CD14-positive monocyte (primary cell): ENCODE measurements at regions not wholly inside any gene's neighbourhood (a gene's known extent, or its start where the extent isn't known, plus 50 kb on each side); places are given as distances from the start of the nearest gene placed in this dataset.

Experiments used
- DNase-seq, 3 donors: peaks; one replicate each; pipeline ENCODE4 v3.0.0-alpha.2; 2011 to 2022
- H2AFZ ChIP-seq: 2 replicates; pipeline ENCODE4 v1.6.0; 2012; ENCODE audit warnings: mild to moderate bottlenecking, low read depth, low read length, inconsistent platforms; ENCODE audit not compliant: insufficient read depth, poor library complexity, severe bottlenecking
- H3K27ac ChIP-seq, 2 donors: 1 replicate in 1 of 2; 2 replicates in 1 of 2; pipeline ENCODE4 v1.5.1; 2012 to 2013; ENCODE audit warnings: low read length in 2 of 2, control low read depth in 1 of 2, inconsistent platforms in 1 of 2, low read depth in 1 of 2, mild to moderate bottlenecking in 1 of 2
- H3K27me3 ChIP-seq, 2 donors: one replicate each; pipeline versions ENCODE4 v1.6.0 to v1.6.1; 2011 to 2013; ENCODE audit warnings: low read length in 2 of 2; ENCODE audit not compliant: control insufficient read depth in 2 of 2, insufficient read depth in 2 of 2
- H3K36me3 ChIP-seq, 2 donors: replicated peaks in 1 of 2; 1 replicate in 1 of 2; 2 replicates in 1 of 2; pipeline versions ENCODE4 v1.5.1 to v1.6.1; 2012 to 2013; ENCODE audit warnings: low read length in 2 of 2, control low read depth in 1 of 2, inconsistent platforms in 1 of 2, mild to moderate bottlenecking in 1 of 2; ENCODE audit not compliant: insufficient read depth in 2 of 2, control insufficient read depth in 1 of 2
- H3K4me1 ChIP-seq, 2 donors: 1 replicate in 1 of 2; 2 replicates in 1 of 2; pipeline versions ENCODE4 v1.5.1 to v1.6.1; 2012 to 2013; ENCODE audit warnings: low read length in 2 of 2, control low read depth in 1 of 2, inconsistent platforms in 1 of 2, mild to moderate bottlenecking in 1 of 2, moderate library complexity in 1 of 2; ENCODE audit not compliant: insufficient read depth in 2 of 2, control insufficient read depth in 1 of 2
- H3K4me2 ChIP-seq: replicated peaks from 2 replicates; pipeline ENCODE3; 2012; ENCODE audit warnings: low read length, moderate library complexity, mild to moderate bottlenecking; ENCODE audit not compliant: poor library complexity, severe bottlenecking; ENCODE audit errors: extremely low read depth
- H3K4me3 ChIP-seq, 3 experiments: fragments of 200-600 bp in 1 of 3; sonication (generic) in 1 of 3; replicated peaks in 1 of 3; 1 replicate in 2 of 3; 2 replicates in 1 of 3; pipeline ENCODE4 v1.5.1; 2011 to 2013; ENCODE audit warnings: low read length in 3 of 3, mild to moderate bottlenecking in 3 of 3, control low read depth in 2 of 3, low read depth in 2 of 3, inconsistent platforms in 1 of 3, moderate library complexity in 1 of 3
- H3K79me2 ChIP-seq: 2 replicates; pipeline ENCODE4 v1.6.0; 2012; ENCODE audit warnings: mild to moderate bottlenecking, control low read depth, inconsistent platforms, low read length, moderate library complexity; ENCODE audit not compliant: insufficient read depth
- H3K9ac ChIP-seq: 2 replicates; pipeline ENCODE4 v1.6.0; 2017; ENCODE audit warnings: low read length, mild to moderate bottlenecking; ENCODE audit not compliant: insufficient read depth, poor library complexity, severe bottlenecking
- H3K9me3 ChIP-seq, 2 donors: replicated peaks in 1 of 2; 1 replicate in 1 of 2; 2 replicates in 1 of 2; pipeline versions ENCODE4 v1.5.1 to v1.6.1; 2012 to 2013; ENCODE audit warnings: low read length in 2 of 2, control low read depth in 1 of 2; ENCODE audit not compliant: control insufficient read depth in 1 of 2, insufficient read depth in 1 of 2
- H4K20me1 ChIP-seq: 2 replicates; pipeline ENCODE4 v1.6.0; 2012; ENCODE audit warnings: mild to moderate bottlenecking, low read length, control low read depth, moderate library complexity; ENCODE audit not compliant: insufficient read depth
- H3K27ac Mint-ChIP-seq, 7 donors: one replicate each; pipeline ENCODE4 v1.8.0; 2020; ENCODE audit warnings: mild to moderate bottlenecking in 7 of 7, mixed read lengths in 7 of 7, moderate library complexity in 6 of 7, inconsistent platforms in 2 of 7
- H3K27me3 Mint-ChIP-seq, 3 donors: one replicate each; pipeline ENCODE4 v1.8.0; 2021 to 2022; ENCODE audit warnings: low read depth in 3 of 3, mild to moderate bottlenecking in 3 of 3, mixed read lengths in 3 of 3, moderate library complexity in 3 of 3, inconsistent platforms in 1 of 3
- H3K36me3 Mint-ChIP-seq, 2 donors: one replicate each; pipeline ENCODE4 v1.8.0; 2020; ENCODE audit warnings: mixed read lengths in 2 of 2, inconsistent platforms in 1 of 2, mild to moderate bottlenecking in 1 of 2
- H3K4me1 Mint-ChIP-seq: one replicate; pipeline ENCODE4 v1.8.0; 2020; ENCODE audit warnings: mild to moderate bottlenecking, mixed read lengths
- H3K4me3 Mint-ChIP-seq, 2 donors: one replicate each; pipeline ENCODE4 v1.8.0; 2020; ENCODE audit warnings: mild to moderate bottlenecking in 2 of 2, mixed read lengths in 2 of 2, moderate library complexity in 1 of 2
- H3K9me3 Mint-ChIP-seq, 7 donors: one replicate each; pipeline ENCODE4 v1.8.0; 2020 to 2022; ENCODE audit warnings: mixed read lengths in 7 of 7, mild to moderate bottlenecking in 6 of 7, moderate library complexity in 6 of 7, inconsistent platforms in 2 of 7
- CTCF ChIP-seq: fragments of 200-600 bp; IDR thresholded peaks from one replicate; pipeline ENCODE4 v1.8.0; 2022; ENCODE audit warnings: antibody characterized with exemption, mild to moderate bottlenecking
- WGBS: methylation state at CpG from one replicate; pipeline ENCODE4 v1.1.5; 2013; ENCODE audit warnings: missing lambda C conversion rate; ENCODE audit not compliant: insufficient coverage; 5-methylcytosine and 5-hydroxymethylcytosine counted together
- intact Hi-C, 2 donors: fragments of 100-400 bp; cut with micrococcal nuclease; formaldehyde crosslinking; loops; one replicate each; pipeline versions ENCODE4 v1.15.0 to v1.15.1; 2023

GRCh38 chr11:10392095-10393079 is 62.7 kb upstream of the AMPD3 start:
- H4K20me1 ChIP-seq: no peaks in the 10 kb centered on the region
- peaks cover 0 to 3% of the 10 kb centered on the region in 2 donors for H3K27me3 ChIP-seq
- H3K27ac ChIP-seq: no peak overlapping the region
- peaks cover 23% of the 10 kb centered on the region for H3K4me1 Mint-ChIP-seq
- no peaks in the 10 kb centered on the region for H3K36me3 ChIP-seq
- no peak overlapping the region for H3K4me3 ChIP-seq
- no peak overlapping the region for H3K4me2 ChIP-seq
- no peaks in the 10 kb centered on the region for H3K9me3 ChIP-seq
- H3K27me3 Mint-ChIP-seq: peaks cover 10 to 19% (median 14%) of the 10 kb centered on the region in 3 donors
- TF ChIP-seq CTCF: no peak
- peaks cover 0 to 2% (median 0%) of the 10 kb centered on the region in 7 donors for H3K9me3 Mint-ChIP-seq
- intact Hi-C loops: no loop called here
- peaks cover 5% of the 10 kb centered on the region in 2 donors for H3K4me1 ChIP-seq
- H3K9ac ChIP-seq: no peak overlapping the region
- H2AFZ ChIP-seq: no peak overlapping the region
- H3K4me3 Mint-ChIP-seq: peak overlapping the region in 1 of 2 donors; percentile 31
- H3K36me3 Mint-ChIP-seq: peaks cover 0 to 4% of the 10 kb centered on the region in 2 donors
- no peak overlapping the region for H3K27ac Mint-ChIP-seq
- DNase-seq: no peak
- no peaks in the 10 kb centered on the region for H3K79me2 ChIP-seq
- 97% methylated on average over 9 of the region's 11 CpGs for WGBS

- no peak overlapping the region for H2AFZ ChIP-seq
- H3K36me3 ChIP-seq: no peaks in the 10 kb centered on the region
- WGBS: 82% methylated on average over 8 of the region's 13 CpGs
- intact Hi-C loops: no loop called here
- peaks cover 18 to 19% of the 10 kb centered on the region in 2 donors for H3K4me1 ChIP-seq
- Mint-ChIP-seq H3K27ac (no peak overlapping the region), H3K4me1 (peaks cover 36% of the 10 kb centered on the region), H3K4me3 (no peak overlapping the region), H3K36me3 (peaks cover 0 to 7% of the 10 kb centered on the region in 2 donors), H3K9me3 (peaks cover 0 to 5% (median under 1%) of the 10 kb centered on the region in 7 donors), H3K27me3 (peaks cover 9 to 14% (median 13%) of the 10 kb centered on the region in 3 donors)
- peaks cover 0 to 3% of the 10 kb centered on the region in 2 donors for H3K27me3 ChIP-seq
- TF ChIP-seq CTCF: no peak
- H3K9me3 ChIP-seq: no peaks in the 10 kb centered on the region
- DNase-seq: no peak
- H3K9ac ChIP-seq: no peak overlapping the region
- no peaks in the 10 kb centered on the region for H4K20me1 ChIP-seq
- no peak overlapping the region for H3K4me2 ChIP-seq
- no peaks in the 10 kb centered on the region for H3K79me2 ChIP-seq
- H3K4me3 ChIP-seq: no peak overlapping the region
- H3K27ac ChIP-seq: no peak overlapping the region
Measured at GRCh38 chr11:10394229-10395101, 60.6 kb upstream of the AMPD3 start.
